Activated CD8-positive, alpha-beta memory T cell treated with anti-CD3 and anti-CD28 coated beads for 1 hour (primary cell): ENCODE measurements at regions not wholly inside any gene's neighbourhood (a gene's known extent, or its start where the extent isn't known, plus 50 kb on each side); places are given as distances from the start of the nearest gene placed in this dataset.

Source experiments
- DNase-seq, 2 donors: peaks; one replicate each; pipeline ENCODE4 v3.0.0-alpha.2; 2020; ENCODE audit warnings: low read depth in 1 of 2; ENCODE audit errors: extremely low read depth in 1 of 2

DNA sequence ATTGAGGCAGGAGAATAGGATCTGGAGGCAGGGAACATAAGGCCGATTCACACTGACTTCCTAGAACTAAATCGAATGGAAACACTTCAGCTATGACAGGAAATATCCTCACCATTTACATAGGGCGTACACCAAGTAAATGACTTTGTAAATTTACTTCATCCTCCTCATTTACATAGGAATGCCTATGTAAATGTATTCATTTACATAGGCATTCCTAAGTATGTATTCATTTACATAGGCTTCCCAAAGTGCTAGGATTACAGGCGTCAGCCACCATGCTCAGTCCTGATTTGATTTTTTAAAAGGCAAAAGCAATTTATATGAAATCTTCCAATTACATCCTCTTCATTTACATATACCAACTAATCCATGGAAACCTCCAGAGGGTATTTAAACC lies 133.1 kb upstream of the RFC3 start:
- DNase-seq: no peak

DNA sequence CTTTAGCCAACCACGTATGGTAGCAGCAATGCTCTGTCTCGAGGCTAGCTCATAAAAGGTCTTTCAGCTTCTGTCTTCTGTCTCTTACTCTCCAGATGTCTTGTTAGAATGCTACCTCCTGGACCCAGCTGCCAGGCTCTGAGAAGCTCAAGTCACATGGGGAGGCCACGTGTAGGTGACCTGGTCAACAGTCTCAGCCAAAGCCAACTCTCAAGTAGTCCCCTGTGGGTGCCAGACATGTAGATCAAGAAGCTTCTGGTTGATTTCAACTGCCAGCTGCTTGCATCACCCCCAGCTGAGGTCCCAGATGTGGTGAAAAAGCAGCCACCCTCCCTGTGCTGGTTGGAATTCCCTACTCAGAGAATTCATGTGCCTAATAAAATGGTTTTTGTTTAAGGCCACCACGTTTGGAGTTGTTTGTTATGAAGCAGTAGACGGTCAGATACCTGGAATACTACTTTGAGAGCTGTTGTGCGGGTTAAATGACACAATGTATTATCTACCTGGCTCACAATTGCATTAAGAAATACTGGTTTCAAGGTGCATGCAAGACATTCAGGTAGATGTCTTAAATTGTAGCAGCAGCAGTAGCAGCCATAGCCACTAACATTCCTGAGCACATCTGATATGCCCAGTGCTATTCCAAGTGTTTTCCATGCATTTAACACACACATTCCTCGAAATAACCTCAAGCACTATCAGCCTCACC lies 131.0 kb upstream of the RFC3 start:
- no peak for DNase-seq

DNA sequence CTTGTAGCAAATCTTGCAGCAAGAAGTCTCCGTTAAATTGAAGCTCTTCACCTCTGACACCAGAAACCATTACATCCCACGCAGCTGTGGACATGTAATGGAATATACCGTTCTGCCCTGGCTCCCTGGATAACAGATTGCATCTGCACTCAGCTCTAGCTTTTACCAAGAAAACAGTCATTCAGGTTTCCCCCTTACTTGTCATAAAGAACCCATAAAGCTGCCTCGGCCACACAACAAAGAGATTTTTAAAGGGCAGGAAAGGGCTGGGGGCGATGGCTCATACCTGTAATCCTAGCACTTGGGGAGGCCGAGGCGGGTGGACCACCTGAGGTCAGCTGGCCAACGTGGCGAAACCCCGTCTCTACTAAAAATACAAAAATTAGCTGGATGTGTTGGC lies 127.6 kb upstream of the RFC3 start:
- DNase-seq: no peak

DNA sequence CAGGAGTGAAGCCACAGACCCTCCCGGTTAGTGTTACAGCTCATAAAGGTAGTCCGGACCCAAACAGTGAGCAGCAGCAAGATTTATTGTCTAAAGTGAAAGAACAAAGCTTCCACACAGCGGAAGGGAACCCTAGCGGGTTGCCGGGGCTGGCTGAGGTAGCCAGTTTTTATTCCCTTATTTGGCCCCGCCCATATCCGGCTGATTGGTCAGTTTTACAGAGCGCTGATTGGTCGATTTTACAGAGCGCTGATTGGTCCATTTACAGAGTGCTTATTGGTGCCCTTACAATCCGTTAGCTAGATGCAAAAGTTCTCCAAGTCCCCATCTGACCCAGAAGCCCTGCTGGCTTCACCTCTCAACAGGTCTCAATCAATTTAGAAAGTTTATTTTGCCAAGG lies 126.0 kb upstream of the RFC3 start:
- DNase-seq: no peak

DNA sequence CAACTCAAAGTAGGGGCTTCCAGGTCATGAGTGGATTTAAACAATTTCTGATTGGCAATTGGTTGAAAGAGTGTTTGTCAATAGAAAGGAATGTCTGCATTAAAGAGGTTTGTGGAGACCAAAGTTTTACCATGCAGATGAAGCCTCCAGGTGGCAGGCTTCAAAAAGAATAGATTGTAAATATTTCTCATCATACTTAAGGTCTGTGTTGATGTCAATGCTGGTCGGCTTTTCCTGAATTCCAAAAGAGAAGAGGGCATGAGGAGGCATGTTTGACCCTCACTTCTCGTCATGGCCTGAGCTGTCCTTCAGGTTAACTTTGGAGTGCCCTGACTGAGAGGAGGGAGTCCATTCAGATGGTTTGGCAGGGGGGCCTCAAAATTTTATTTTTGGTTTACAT lies 125.4 kb upstream of the RFC3 start:
- no peak for DNase-seq

DNA sequence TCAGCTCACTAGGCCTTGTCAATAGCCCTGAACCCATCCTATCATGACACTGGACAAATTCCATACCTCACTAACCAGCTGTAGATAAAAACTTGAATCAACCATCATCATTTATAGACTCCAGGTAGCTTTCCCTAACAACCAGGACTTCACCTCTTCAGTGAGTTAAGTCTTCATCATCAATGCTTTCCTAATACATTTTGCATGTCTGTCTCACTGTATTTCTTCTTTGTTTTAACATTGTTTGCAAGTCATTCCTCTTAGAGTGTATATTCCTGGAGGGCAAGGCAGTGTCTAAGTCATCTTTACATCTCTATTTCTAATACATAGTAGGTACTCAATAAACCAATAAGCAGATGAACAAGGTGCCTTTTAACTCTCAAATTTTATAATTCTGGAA lies 123.4 kb upstream of the RFC3 start:
- DNase-seq: no peak

DNA sequence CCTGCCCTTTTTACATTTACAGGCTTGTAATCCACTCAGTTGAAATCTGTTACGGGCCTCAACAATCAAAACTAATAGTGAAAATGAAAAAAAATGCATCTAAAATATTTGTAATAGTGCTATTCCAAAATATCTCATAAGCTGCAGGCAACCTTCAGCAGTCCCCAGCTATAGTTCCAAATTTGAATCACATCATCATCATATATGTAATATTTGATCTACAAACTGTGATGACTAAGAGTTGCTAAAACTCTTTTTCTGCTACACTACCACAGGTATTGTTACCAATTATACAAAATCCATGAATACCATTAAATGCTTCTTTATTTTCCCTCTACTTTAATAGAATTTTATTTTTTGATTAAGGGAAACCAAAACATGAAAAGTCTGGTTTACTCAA lies 121.4 kb upstream of the RFC3 start:
- no peak for DNase-seq

DNA sequence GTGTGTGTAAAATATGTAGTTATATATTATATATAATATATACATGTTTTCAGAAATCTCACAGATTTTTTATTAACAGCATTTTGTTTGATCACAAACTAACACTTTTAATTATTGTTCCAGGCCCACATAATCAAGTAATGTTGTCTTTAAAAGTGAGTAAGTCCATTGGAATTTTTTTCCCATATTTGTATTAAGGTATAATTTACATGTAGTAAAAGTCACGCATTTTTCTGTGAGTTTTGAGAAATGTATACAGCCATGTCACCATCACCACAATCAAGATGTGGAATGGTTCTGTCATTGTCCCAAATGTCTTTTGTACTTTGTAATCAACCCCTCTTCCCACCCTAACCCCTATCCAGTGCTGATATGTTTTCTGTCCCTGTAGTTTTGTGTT lies 120.0 kb upstream of the RFC3 start:
- DNase-seq: no peak

DNA sequence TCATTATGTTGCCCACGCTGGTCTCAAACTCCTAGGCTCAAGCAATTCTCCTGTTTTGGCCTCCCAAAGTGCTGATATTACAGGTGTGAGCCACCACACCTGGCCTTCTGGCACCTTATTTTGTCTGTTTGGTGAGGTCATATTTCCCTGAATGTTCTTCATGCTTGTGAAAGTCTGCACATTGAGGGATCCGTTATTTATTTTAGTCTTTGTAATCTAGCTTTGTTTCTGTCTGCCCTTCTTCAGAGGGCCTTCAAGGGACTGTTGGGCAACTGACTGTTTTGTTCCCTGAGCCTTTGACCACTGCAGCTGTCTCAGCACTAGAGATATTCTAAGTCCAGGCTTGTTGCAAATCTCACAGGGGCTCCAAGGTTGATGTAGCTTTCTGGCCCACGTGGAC lies 110.5 kb upstream of the RFC3 start:
- DNase-seq: no peak

DNA sequence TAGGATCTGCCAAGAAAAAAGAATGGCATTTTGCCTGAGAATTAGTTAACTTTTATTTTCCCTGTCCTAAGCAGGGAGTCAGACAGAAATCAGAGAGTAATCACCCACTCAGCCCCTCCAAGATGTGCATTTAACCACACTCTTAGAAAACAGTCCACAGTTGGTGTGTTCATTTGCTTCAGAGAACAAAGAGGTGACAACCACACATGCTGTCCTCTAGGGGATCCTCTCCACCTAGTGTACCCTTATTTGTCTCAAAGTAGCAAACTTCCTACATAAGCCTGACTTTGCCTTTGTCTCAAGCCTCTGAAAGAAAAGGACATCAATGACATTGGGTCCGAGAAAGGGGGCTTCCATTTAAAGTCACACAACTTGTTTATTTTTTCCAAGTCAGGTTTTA lies 107.0 kb upstream of the RFC3 start:
- DNase-seq: no peak

DNA sequence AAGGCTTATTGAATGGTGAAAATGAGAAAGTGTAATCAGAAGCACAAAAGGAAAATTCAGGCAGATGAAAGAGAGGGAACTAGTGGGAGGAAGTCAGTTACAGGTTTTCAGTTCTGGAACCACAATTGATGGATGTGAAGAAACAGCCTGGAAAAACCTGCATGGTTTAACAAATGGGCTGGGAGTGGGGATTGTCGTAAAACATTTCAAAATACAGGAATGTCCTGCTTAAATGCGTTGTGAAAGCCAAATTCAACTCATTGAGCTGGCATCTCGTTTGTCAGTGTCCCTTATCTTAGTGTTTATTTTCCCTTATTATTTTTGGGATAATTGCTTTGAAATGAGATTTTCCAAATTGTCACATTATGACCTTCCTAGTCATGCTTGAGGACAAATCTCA lies 106.5 kb upstream of the RFC3 start:
- DNase-seq: no peak

DNA sequence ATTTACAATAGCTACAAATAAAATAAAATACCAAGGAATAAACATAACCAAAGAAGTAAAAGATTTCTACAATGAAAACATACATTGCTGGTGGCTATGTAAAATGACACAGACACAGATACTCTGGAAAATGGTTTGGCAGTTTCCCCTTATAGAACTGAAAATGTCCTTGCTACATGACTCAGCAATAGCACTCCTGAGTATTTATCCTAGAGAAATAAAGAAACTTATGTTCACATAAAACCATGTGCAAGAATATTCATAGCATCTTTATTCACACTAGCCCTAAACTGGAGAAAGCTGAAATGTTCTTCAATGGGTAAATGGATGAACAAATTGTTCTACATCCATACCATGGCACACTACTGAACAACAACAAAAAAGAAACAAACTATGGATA lies 100.2 kb upstream of the RFC3 start:
- no peak for DNase-seq

DNA sequence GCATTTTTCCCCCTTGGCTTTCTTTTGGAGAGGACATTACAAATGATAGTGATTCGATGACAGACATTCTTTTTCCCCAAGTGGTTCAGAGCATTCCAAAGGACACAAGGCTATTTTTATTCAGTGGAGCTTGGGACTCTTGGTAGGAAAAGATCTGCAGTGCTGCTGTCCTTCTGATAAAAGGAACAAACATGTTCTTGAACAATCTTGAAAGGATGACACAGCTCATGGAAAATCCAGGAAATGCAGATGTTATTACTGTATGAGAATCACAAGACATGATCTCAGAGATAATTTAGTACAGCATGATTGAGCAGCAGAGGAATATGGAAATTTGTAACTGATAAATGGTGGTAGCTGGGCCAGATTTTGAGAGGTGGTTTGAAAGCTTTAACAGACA lies 96.2 kb upstream of the RFC3 start:
- DNase-seq: no peak

DNA sequence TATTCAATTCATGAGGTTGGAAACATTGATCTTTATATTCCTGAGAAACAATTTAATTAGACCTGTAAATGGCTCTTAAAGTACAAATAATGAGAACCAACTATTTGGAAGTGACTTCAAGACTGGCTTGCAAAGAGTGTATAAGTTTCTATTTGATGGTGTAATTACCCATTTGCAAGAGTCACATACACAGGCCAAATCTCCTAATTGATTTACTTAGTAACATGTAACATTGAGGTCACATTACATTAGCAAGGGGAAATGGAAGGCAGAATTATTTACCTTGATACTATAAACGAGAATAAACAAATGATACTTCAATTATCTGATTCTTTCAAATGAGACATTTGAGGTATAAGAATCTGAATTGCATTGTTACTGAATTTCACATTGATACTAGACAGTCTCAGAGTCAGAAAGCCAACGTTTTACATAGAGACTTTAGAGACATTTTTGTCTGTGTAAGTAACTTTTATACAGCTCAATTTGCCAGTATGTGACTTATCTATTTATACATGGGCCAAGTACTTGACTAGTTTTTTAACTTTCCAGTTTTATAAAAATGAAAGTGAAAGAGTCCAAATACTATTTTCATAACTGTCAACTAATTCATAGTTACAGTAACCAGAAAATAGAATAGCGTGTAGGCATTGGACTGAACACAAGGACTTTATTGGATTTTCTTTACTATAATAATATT lies 95.6 kb upstream of the RFC3 start:
- DNase-seq: no peak

DNA sequence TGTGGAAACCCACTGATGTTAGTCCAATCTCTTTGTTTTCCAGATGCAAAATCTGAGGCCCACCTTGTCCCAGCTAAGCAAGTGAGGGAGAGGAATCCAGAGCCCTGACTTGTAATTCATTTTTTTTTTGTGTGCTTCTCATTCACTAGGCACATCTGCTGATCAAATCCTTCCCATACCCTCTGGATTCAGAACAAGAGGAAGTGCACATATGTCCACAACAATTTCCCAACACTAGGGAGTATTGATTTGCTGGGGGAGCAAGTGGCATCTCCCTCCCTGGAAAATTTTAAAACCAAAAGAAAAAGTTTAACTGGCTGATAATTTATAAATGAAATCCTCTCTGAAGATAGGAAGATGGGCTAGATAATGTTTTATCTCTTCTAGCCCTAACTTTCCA lies 94.6 kb upstream of the RFC3 start:
- DNase-seq: no peak

DNA sequence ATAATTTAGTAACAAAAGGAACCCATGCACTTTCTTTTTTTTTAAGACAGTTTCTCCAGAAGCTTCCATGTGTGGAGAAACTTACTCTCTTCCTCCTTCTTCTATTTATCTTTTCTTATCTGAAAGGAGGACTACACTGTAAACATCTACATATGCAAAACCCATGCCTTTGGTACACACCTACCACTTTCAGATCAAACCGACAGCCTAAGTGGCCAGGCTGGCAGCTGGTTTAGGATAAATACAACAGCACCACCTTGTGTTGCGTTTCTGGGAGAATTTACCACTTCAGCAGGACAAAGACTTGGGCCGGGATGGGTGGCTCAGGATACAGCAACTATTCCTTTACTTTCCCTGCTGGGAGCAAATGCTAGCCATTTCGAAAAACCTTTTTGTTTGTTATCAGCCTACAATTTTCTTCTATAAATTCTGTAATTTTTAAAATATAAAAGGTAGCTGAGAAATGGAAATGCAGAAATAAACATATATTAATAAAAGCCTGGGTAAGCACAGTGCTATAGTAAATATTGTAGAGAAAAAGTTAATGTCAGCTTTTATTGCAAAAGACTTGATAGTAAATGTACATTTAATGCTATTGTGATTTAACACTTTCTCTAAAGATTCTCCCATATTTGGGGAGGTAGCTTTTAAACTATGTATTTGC lies 94.0 kb upstream of the RFC3 start:
- peak; percentile 21 to 26 for DNase-seq

DNA sequence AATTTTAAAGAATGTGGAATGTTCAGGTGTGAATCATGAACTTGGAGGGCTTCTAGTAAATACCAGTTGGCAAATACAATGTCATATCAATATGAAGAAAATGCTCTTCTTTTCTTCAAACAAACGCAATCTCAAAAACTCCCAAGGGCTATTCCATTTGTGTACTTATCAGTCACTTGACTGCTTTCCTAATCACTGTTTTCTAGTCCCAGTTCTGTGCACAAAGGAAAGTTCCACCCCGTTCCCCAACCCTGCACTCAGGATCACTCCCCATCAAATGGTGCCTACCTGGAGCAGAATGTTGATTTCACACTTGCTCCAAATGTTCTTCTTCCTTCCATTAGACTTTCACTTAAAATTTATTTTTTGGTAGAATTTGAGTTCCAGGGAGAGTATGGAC lies 92.6 kb upstream of the RFC3 start:
- DNase-seq: no peak

DNA sequence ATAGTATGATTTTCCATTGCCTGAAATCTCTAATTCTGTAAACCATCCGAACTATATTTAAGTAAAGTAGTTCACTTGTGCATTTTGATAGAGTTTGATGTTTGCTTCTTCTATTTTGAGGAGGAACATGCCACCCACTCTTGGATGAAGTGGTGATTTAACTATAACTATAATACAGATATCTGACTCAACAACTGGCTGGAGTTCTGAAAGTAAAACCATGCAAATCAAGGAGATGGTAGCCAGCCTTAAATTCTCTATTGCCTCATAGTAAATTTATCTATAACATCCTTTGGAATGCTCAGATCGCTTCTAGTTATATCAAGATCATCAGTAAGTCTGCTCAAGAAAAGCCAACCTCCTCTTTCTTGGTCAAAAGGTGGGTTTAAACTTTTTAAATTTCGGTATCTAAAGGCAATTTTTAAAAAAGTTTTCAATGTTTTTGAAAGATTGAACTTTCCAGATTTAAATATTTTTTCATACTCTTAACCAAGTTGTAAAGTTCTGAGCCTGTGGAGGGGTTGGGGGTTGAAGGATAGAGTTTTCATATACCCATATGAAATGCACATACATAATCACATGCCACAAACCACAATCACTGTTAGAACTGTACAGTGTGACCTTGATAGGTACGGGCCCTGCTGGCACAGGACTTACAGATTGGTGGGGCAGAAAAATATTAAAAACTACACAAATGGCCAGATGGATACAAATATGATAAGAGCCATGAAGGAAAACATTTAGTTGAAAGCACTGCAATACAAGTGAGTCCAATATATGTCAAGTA lies 90.5 kb upstream of the RFC3 start:
- DNase-seq: no peak

DNA sequence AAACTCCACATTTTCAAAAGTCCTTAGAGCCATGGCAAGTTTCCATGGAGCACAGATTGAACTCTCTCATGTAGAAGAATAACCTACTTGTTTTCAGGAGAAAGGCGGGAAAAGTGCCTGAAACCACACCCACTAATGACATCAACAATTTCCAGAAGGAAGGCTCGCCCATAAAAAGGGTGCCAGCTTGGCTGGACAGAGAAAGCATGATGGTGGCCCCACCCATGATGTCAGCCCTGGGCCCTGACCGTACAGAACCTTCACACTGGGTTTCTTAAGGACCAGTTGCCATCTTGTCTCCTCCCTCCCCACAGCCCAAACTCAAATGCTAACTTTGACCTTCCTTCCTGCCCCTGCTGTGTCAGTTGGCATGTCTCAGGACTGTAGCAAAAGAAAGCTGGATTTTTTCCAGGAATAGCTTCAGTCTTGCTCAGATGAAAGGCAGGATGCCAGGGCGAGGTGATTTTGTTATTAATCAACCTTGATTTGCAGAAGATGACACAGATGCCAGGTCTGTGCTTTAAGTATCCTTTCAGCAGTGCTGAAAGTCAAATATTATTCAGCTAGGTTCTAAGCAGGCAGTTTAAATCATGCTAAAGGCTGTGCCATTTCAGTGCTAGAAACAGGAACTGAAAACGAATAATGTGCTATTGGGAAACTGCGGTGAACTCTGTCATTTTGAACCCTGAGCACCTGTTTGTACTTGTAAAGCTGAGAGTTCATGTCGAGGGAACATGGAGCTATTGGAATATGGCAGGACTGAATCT lies 89.5 kb upstream of the RFC3 start:
- no peak for DNase-seq

DNA sequence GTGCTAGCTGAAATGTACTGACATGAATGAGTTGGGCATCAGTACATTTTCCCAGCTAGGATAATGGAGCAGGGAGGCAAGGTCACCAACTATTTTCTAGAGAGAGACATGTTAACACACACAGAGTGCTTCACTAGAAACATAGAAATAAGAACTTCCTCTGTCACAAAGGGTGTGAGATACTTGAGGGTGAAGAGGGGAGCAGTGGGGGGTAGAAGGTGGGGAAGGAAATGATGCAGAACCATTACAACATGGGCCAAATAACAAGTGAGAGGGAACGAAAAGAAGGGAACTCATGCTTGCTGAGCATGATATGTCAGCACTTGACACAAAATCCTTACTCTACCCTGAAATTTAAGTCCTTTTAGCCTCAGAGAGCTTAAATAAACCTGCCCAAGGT lies 87.8 kb upstream of the RFC3 start:
- DNase-seq: no peak

DNA sequence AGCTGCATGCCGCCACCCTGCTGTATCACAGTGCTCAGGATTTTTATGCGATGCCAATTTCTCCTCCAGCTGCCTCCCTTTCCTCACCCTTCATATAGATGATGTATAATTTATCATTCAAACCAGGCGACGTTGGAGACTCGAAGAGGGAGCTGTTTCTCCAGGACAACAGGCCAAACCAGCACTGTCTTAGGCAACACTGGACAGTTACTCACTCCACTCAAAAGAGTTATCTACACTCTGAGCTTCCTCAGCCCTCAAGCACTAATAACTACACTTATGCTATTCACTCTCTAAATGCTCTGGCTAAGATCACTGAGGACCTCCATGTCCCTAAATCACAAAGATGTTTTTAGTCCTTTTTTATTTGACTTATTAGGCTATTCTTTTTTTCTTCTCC lies 87.3 kb upstream of the RFC3 start:
- DNase-seq: no peak
